IMR-90 (cell line): ENCODE measurements at regions not wholly inside any gene's neighbourhood (a gene's known extent, or its start where the extent isn't known, plus 50 kb on each side); places are given as distances from the start of the nearest gene placed in this dataset.

ENCODE experiments used
- ATAC-seq: fragments of 200-7000 bp; cut with Tn5 transposase; 2 replicates; pipeline ENCODE4 v1.9.1; 2020; ENCODE audit warnings: low read depth, mild to moderate bottlenecking, moderate library complexity
- BruUV-seq: library from RNA; stranded (reverse); fragments of 400-500 nt; replicated peaks from 2 replicates; lab custom pipeline; 2021; lab: Mats Ljungman, UMichigan
- CTCF ChIA-PET: fragments of 300-600 bp; formaldehyde crosslinking; extraction: SDS; loops from one replicate; lab custom pipeline; 2021; ENCODE audit warnings: antibody characterized with exemption; lab: Yijun Ruan, JAX
- POLR2A ChIA-PET: fragments of 300-600 bp; sonication (Branson Sonifier 250); formaldehyde crosslinking; loops from one replicate; lab custom pipeline; 2022; ENCODE audit warnings: antibody characterized with exemption; ENCODE audit not compliant: unreplicated experiment; lab: Charles Lee
- DNase-seq: peaks from one replicate; pipeline ENCODE4 v3.0.0; 2013
- H2AFZ ChIP-seq: replicated peaks from 2 replicates; pipeline ENCODE3; 2013; ENCODE audit warnings: low read length, mild to moderate bottlenecking; ENCODE audit not compliant: poor library complexity
- H2AK5ac ChIP-seq: 2 replicates; pipeline ENCODE4 v1.6.1; 2013; ENCODE audit warnings: low read depth, low read length, inconsistent platforms
- H2AK9ac ChIP-seq: replicated peaks from 2 replicates; pipeline ENCODE3; 2013; ENCODE audit warnings: mild to moderate bottlenecking, low read depth, low read length, moderate library complexity; ENCODE audit not compliant: poor library complexity
- H2BK120ac ChIP-seq: 2 replicates; pipeline ENCODE4 v1.6.1; 2013; ENCODE audit warnings: low read depth, low read length, inconsistent platforms
- H2BK15ac ChIP-seq: 3 replicates; pipeline ENCODE4 v1.6.1; 2013; ENCODE audit warnings: low read depth, low read length, inconsistent platforms
- H2BK20ac ChIP-seq: 2 replicates; pipeline ENCODE4 v1.6.1; 2013; ENCODE audit warnings: low read depth, mild to moderate bottlenecking, inconsistent platforms, low read length, moderate library complexity
- H2BK5ac ChIP-seq: 2 replicates; pipeline ENCODE4 v1.6.1; 2013; ENCODE audit warnings: mild to moderate bottlenecking, low read depth, low read length, inconsistent platforms; ENCODE audit not compliant: poor library complexity, severe bottlenecking
- H3K14ac ChIP-seq: replicated peaks from 2 replicates; pipeline ENCODE4 v1.6.1; 2013; ENCODE audit warnings: low read depth, low read length, inconsistent platforms
- H3K18ac ChIP-seq: 2 replicates; pipeline ENCODE4 v1.6.1; 2013; ENCODE audit warnings: low read depth, low read length, control low read depth
- H3K23ac ChIP-seq: 2 replicates; pipeline ENCODE4 v1.6.1; 2013; ENCODE audit warnings: low read depth, low read length, inconsistent platforms
- H3K27ac ChIP-seq: 2 replicates; pipeline ENCODE4 v1.5.1; 2013; ENCODE audit warnings: mild to moderate bottlenecking, control low read depth, low read length; ENCODE audit not compliant: insufficient read depth
- H3K27me3 ChIP-seq: 2 replicates; pipeline ENCODE4 v1.6.1; 2013; ENCODE audit warnings: low read length; ENCODE audit not compliant: control insufficient read depth, insufficient read depth
- H3K36me3 ChIP-seq: 2 replicates; pipeline ENCODE4 v1.6.1; 2013; ENCODE audit warnings: low read length, mixed read lengths; ENCODE audit not compliant: control insufficient read depth, insufficient read depth
- H3K4ac ChIP-seq: 2 replicates; pipeline ENCODE4 v1.6.1; 2013; ENCODE audit warnings: low read depth, low read length, inconsistent platforms
- H3K4me1 ChIP-seq: 2 replicates; pipeline ENCODE4 v1.6.1; 2013; ENCODE audit warnings: low read length, mixed read lengths; ENCODE audit not compliant: control insufficient read depth, insufficient read depth
- H3K4me2 ChIP-seq: 2 replicates; pipeline ENCODE4 v1.6.1; 2013; ENCODE audit warnings: low read depth, mild to moderate bottlenecking, control low read depth, low read length, moderate library complexity
- H3K4me3 ChIP-seq: 2 replicates; pipeline ENCODE4 v1.5.1; 2013; ENCODE audit warnings: low read depth, mild to moderate bottlenecking, control low read depth, low read length, moderate library complexity; ENCODE audit not compliant: insufficient read depth
- H3K56ac ChIP-seq: 2 replicates; pipeline ENCODE4 v1.6.1; 2013; ENCODE audit warnings: low read length, inconsistent platforms; ENCODE audit not compliant: insufficient read depth; ENCODE audit errors: extremely low read depth
- H3K79me1 ChIP-seq, 2 experiments: 2 replicates each; pipeline ENCODE4 v1.6.1; 2013; ENCODE audit warnings: low read length in 2 of 2, inconsistent platforms in 1 of 2, low read depth in 1 of 2
- H3K9ac ChIP-seq: 2 replicates; pipeline ENCODE4 v1.6.1; 2013; ENCODE audit warnings: low read depth, low read length, control low read depth
- H3K9me1 ChIP-seq: 2 replicates; pipeline ENCODE4 v1.6.1; 2013; ENCODE audit warnings: low read length, inconsistent platforms; ENCODE audit not compliant: insufficient read depth
- H3K9me3 ChIP-seq: 2 replicates; pipeline ENCODE4 v1.6.1; 2013; ENCODE audit warnings: low read length; ENCODE audit not compliant: control insufficient read depth, insufficient read depth
- H4K20me1 ChIP-seq: 2 replicates; pipeline ENCODE4 v1.6.1; 2013; ENCODE audit warnings: low read length, inconsistent platforms; ENCODE audit not compliant: insufficient read depth
- H4K5ac ChIP-seq: 2 replicates; pipeline ENCODE4 v1.6.1; 2013; ENCODE audit warnings: mild to moderate bottlenecking, low read depth, low read length, control low read depth
- H4K8ac ChIP-seq, 2 experiments: 2 replicates each; pipeline ENCODE4 v1.6.1; 2013; ENCODE audit warnings: low read depth in 2 of 2, low read length in 2 of 2, control low read depth in 1 of 2, inconsistent platforms in 1 of 2
- H4K91ac ChIP-seq: 2 replicates; pipeline ENCODE4 v1.6.1; 2013; ENCODE audit warnings: low read depth, low read length, inconsistent platforms; ENCODE audit not compliant: insufficient read depth
- BHLHE40 ChIP-seq: fragments of 150-350 bp; IDR thresholded peaks from 2 replicates; pipeline ENCODE4 v1.6.1; 2016; ENCODE audit warnings: mild to moderate bottlenecking, low read depth, low read length
- CEBPB ChIP-seq: IDR thresholded peaks from 2 replicates; pipeline ENCODE4 v1.6.1; 2012; ENCODE audit warnings: low read depth, low read length, improper control_type of control experiment
- CHD1 ChIP-seq: IDR thresholded peaks from 2 replicates; pipeline ENCODE4 v1.6.1; 2012; ENCODE audit warnings: low read depth, low read length, improper control_type of control experiment
- CTCF ChIP-seq: conservative IDR thresholded peaks from 2 replicates; pipeline ENCODE4 v1.5.1; 2012; ENCODE audit warnings: mild to moderate bottlenecking, low read depth, low read length, improper control_type of control experiment
- ELK1 ChIP-seq: fragments of 150-350 bp; IDR thresholded peaks from 2 replicates; pipeline ENCODE4 v1.6.1; 2016; ENCODE audit warnings: low read depth, mild to moderate bottlenecking, low read length, moderate library complexity, borderline replicate concordance
- FOS ChIP-seq: fragments of 150-350 bp; IDR thresholded peaks from 2 replicates; pipeline ENCODE4 v1.6.1; 2016; ENCODE audit warnings: low read depth, low read length
- MAFK ChIP-seq: IDR thresholded peaks from 2 replicates; pipeline ENCODE4 v1.6.1; 2012; ENCODE audit warnings: low read depth, low read length, improper control_type of control experiment
- MAZ ChIP-seq: IDR thresholded peaks from 2 replicates; pipeline ENCODE4 v1.6.1; 2012; ENCODE audit warnings: low read depth, mild to moderate bottlenecking, low read length, improper control_type of control experiment, moderate library complexity, borderline replicate concordance
- MXI1 ChIP-seq: IDR thresholded peaks from 2 replicates; pipeline ENCODE4 v1.6.1; 2012; ENCODE audit warnings: low read depth, mild to moderate bottlenecking, low read length, moderate library complexity, borderline replicate concordance
- NFE2L2 ChIP-seq: fragments of 150-350 bp; IDR thresholded peaks from 2 replicates; pipeline ENCODE4 v1.6.1; 2016; ENCODE audit warnings: low read depth, mild to moderate bottlenecking, low read length
- POLR2A ChIP-seq: IDR thresholded peaks from 2 replicates; pipeline ENCODE4 v1.6.1; 2012; ENCODE audit warnings: mild to moderate bottlenecking, low read depth, low read length
- RAD21 ChIP-seq: IDR thresholded peaks from 2 replicates; pipeline ENCODE4 v1.6.1; 2012; ENCODE audit warnings: low read length, improper control_type of control experiment
- RCOR1 ChIP-seq: IDR thresholded peaks from 2 replicates; pipeline ENCODE4 v1.6.1; 2012; ENCODE audit warnings: mild to moderate bottlenecking, low read length, improper control_type of control experiment; ENCODE audit not compliant: insufficient replicate concordance
- RFX5 ChIP-seq: IDR thresholded peaks from 2 replicates; pipeline ENCODE4 v1.8.0; 2012; ENCODE audit warnings: low read depth, mild to moderate bottlenecking, low read length, moderate library complexity
- SMC3 ChIP-seq: fragments of 150-350 bp; IDR thresholded peaks from 2 replicates; pipeline ENCODE4 v1.6.1; 2016; ENCODE audit warnings: low read depth, mild to moderate bottlenecking, antibody characterized with exemption, low read length, moderate library complexity
- USF2 ChIP-seq: fragments of 150-350 bp; IDR thresholded peaks from 2 replicates; pipeline ENCODE4 v1.6.1; 2017; ENCODE audit warnings: mild to moderate bottlenecking, antibody characterized with exemption, low read length, low read depth
- dilution Hi-C: fragments of 300-500 bp; cut with HindIII; formaldehyde crosslinking; loops from one replicate; pipeline ENCODE4 v1.14.3; 2018; ENCODE audit warnings: low sequenced_read_pairs; ENCODE audit not compliant: unreplicated experiment
- in situ Hi-C: fragments of 300-500 bp; cut with MboI; formaldehyde crosslinking; loops from 3 replicates; pipeline ENCODE4 v1.14.3; 2019; ENCODE audit warnings: low sequenced_read_pairs, inconsistent platforms, mixed read lengths
- intact Hi-C: fragments of 100-400 bp; cut with micrococcal nuclease; formaldehyde crosslinking; loops from 2 replicates; pipeline ENCODE4 v1.10.0; 2022

DNA sequence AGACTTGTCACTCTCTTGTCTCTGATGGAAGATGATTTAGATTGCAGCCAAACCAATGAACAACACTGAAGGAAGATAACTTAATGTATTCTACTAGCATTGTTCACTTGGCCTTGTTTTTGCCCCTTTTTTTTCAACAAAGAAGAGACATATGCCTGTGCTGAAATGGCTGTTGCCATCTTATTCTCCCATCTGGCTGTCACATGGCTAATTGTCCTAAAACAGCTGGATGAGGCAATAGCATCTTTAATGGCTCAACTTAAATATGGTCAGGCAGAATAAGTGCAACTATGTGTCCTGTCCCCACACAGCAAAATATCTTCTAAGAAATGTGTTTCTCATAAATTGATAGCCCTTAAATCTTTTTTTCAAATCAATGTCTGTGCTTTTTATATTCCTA is 576.9 kb downstream of the TUSC7 start:
- H3K9me3 ChIP-seq, result no peaks in the 10 kb centered on the region
- no peak overlapping the region for H3K18ac ChIP-seq
- H3K4me1 ChIP-seq, result no peaks in the 10 kb centered on the region
- H2BK15ac ChIP-seq, result no peak overlapping the region
- no peak overlapping the region for H2AK5ac ChIP-seq
- H3K9ac ChIP-seq, result no peak overlapping the region
- H3K9me1 ChIP-seq, result no peaks in the 10 kb centered on the region
- ChIA-PET CTCF (no interaction called here), POLR2A (no interaction called here)
- ATAC-seq, result no peak
- no peak overlapping the region for H2BK5ac ChIP-seq
- no peaks in the 10 kb centered on the region for H3K36me3 ChIP-seq
- H2BK20ac ChIP-seq, result no peak overlapping the region
- no peak overlapping the region for H4K91ac ChIP-seq
- no peak for TF ChIP-seq MXI1
- no peak for TF ChIP-seq CTCF
- TF ChIP-seq CHD1, result no peak
- no peak for TF ChIP-seq RCOR1
- no peak for TF ChIP-seq BHLHE40
- TF ChIP-seq RAD21, result no peak
- no peak for TF ChIP-seq MAZ
- TF ChIP-seq NFE2L2, result no peak
- no peak for TF ChIP-seq FOS
- no peak for TF ChIP-seq RFX5
- TF ChIP-seq USF2, result no peak
- TF ChIP-seq ELK1, result no peak
- TF ChIP-seq MAFK, result no peak
- no peak for TF ChIP-seq SMC3
- TF ChIP-seq CEBPB, result no peak
- no peak for TF ChIP-seq POLR2A
- no peak overlapping the region for H3K23ac ChIP-seq
- no peak overlapping the region for H2BK120ac ChIP-seq
- no peak overlapping the region for H3K56ac ChIP-seq
- H4K20me1 ChIP-seq, result no peaks in the 10 kb centered on the region
- H3K79me1 ChIP-seq, result no peaks in the 10 kb centered on the region
- no peak overlapping the region for H4K8ac ChIP-seq
- in situ Hi-C loops (no loop called here), intact Hi-C loops (no loop called here), dilution Hi-C loops (no loop called here)
- no peak overlapping the region for H2AFZ ChIP-seq
- H2AK9ac ChIP-seq, result no peak overlapping the region
- BruUV-seq, result no TSS peak
- no peak overlapping the region for H3K4ac ChIP-seq
- no peak overlapping the region for H3K14ac ChIP-seq
- no peak overlapping the region for H4K5ac ChIP-seq
- H3K4me2 ChIP-seq, result no peak overlapping the region
- H3K27me3 ChIP-seq, result no peaks in the 10 kb centered on the region
- no peak for DNase-seq
- no peak overlapping the region for H3K4me3 ChIP-seq
- H3K27ac ChIP-seq, result no peak overlapping the region
